ENCODE measurements at regions not wholly inside any gene's neighbourhood (a gene's known extent, or its start where the extent isn't known, plus 50 kb on each side); places are given as distances from the start of the nearest gene placed in this dataset.

GRCh38 chr4:128524311-128524710 is 236.7 kb upstream of the PGRMC2 start:
- no peak for DNase-seq

DNA sequence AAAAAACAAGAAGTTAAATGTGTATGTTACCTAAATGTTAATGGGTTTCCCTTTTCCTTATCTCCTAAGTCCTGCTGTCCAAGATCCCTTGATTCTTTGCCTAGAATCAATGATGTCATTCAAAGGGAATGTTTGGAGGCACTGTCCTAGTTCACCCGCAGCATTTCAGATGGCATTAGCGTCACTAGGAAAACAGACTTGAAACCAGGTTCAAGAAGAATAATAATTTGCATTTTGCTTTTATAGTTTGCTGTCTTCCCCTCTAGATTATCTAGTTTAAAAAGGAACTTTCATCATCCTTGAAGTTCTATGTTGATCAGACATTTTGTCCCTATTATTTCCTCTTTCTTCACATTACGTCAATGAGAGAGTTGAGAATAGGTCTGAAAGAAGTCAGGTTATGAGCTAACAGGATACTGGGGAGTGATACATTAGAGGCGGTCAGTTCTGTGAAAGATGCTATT is 234.1 kb upstream of the PGRMC2 start:
- DNase-seq: no peak

DNA sequence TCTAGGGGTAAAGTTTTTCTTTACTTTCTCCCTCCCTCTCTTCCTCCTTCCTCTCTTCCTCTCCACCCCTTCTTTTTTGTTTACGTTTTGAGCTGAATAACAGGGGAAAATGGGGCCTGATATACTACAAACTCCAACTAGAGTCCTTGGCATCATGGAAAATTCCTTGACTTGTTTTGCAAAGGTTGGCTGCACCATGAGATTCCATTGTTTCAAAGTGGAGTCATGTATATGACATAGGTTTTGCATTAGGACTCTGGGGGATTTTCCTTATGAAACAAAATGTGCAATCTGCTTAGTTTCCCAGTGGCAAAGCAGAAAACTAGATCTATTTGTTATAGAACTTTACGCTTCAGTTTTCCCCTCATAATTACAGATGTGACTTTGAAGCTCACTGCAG is 233.5 kb upstream of the PGRMC2 start:
- no peak for DNase-seq

DNA sequence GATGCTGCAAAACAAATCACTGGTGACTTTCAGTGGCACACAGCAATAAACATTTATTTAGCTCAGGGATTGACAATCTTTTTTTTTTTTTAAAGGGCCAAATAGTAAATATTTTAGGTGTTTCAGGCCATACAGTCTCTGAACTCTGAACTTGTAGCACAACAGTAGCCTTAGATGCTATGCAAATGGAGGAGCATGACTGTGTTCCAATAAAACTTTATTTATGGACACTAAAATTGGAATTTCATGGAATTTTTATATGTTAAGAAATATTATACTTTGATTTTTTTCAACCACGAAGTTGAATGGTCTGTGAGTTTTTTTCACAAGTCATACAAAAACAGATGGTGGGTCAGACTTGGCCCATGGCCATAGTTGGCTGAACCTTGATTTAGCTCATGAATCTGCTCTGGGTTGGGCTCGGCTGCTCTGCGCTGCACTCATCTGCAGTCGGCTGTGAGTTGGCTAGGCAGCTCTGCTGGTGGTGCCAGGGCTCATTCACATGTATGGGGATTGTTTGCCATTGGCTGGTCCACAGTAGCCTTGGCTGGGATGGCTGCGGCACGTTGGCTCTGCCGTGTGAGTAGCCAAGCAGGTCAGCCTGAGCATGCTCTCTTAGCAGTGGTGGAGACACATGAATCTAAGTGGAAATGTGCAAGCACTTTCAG is 231.7 kb upstream of the PGRMC2 start:
- DNase-seq: no peak

- no peak for DNase-seq
These were observed 230.3 kb upstream of the PGRMC2 start for GRCh38 chr4:128517739-128518510.

DNA sequence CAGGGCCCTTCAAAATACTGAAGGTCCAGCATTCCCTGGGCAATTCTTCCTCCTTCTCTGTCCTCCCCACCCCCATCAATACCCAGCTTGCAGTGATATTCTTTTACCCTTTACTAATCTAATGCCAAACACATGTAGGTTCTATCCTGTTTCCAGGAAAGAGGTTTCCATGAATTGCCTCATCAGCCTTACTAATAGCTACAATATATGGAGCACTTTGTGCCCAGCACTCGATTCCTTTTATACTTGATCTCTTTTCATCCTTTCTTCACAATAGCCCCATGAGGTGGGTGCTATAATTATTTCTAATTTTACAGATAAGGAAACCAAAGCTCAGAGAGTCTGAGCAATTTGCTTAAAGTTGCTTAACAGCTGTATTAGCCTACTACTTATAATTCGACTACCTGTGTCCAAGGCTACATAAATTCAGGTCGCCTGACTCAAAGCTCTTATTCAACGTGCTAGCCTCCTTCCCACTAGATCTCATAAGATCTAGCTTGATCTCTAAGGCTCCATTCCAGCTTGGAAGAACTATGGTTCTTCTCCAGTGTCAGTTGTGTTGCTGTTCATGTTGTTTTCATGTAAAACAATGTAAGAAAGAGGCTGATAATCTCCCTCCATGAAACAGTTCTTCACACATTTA is 229.6 kb upstream of the PGRMC2 start:
- DNase-seq: no peak

- no peak for DNase-seq
These were observed 228.8 kb upstream of the PGRMC2 start for GRCh38 chr4:128516301-128516969.

GRCh38 chr4:128513664-128514484 is 226.3 kb upstream of the PGRMC2 start:
- no peak for DNase-seq

- DNase-seq: no peak
These were observed 225.2 kb upstream of the PGRMC2 start for GRCh38 chr4:128512767-128513322.

GRCh38 chr4:128512161-128512560 is 224.5 kb upstream of the PGRMC2 start:
- DNase-seq: no peak

- DNase-seq: no peak
These were observed 223.2 kb upstream of the PGRMC2 start for GRCh38 chr4:128510850-128511249.

- no peak for DNase-seq
These were observed 215.4 kb upstream of the PGRMC2 start for GRCh38 chr4:128502818-128503527.

DNA sequence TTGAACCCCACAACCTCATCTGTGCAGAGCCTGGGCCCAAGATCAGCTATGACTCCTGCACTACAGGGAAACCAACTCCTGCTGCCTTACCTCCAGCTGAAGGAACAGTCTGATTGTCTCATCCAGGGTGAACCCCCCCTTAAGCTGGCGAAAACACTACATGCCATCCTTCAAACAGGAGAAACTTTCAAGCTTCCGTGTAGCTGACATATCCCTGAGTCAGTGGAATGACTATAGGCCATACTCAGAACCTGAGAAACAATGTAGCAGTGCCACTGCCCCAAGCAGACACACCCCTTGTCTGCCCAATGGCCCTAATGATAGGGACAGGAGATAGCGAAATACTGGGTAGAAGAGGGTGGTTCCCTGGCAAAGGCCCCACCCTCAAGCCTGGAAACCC is 213.6 kb upstream of the PGRMC2 start:
- no peak for DNase-seq

DNA sequence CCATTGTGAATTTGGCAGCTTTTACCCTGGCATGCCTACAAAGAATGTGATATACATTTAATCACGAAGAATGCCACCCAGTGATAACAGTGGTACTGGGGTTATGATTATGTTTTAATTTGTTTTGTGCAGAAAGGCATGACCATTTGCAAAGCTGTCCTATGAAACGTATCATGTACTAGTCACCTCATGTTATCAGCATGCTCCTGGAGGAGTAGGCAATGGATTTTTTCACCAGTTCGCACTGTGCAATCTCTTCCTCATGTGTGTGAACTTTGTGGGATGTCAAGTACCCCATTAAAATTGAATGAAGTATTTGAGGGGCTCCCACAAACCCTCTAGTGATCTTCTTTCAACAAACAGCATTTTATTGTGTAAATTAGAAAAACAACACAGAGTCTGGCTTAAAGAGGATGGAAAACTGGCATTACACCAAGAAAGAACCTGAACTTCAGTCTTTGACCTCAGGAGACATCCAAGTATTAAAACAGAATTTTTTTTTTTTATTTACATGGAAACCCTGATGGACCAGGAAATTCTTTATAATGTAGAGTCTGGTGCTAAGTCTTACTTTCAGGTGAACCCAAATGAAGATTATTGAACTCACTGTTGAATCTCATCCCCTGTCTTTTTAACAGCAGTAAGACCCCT is 200.6 kb upstream of the PGRMC2 start:
- DNase-seq: no peak

- no peak for DNase-seq
These were observed 197.3 kb upstream of the PGRMC2 start for GRCh38 chr4:128484896-128485295.

- no peak for DNase-seq
These were observed 196.2 kb upstream of the PGRMC2 start for GRCh38 chr4:128483816-128484215.

- no peak for DNase-seq
These were observed 195.4 kb upstream of the PGRMC2 start for GRCh38 chr4:128483041-128483440.

GRCh38 chr4:128481752-128482480 is 194.3 kb upstream of the PGRMC2 start:
- DNase-seq: no peak

DNA sequence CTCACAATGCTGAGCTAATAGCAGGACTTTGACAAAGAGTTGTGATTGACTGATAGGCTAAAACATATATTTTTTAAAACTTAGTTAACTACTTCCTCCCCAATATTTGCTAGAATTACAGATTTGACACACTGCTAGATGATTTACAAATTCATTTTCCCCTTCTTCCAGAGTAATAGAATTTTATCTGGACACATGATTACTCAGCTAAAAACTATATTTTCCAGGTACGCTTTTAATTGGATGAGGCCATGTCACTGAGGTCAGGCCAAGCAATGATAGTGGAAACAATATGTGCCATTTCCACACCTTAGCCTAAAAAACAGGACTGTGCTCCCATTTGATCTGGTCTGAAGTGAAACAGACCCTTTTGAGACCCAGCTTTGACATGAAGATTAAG is 193.3 kb upstream of the PGRMC2 start:
- DNase-seq: no peak

- DNase-seq: no peak
These were observed 189.9 kb upstream of the PGRMC2 start for GRCh38 chr4:128477540-128477939.

All from stimulated activated CD4-positive, alpha-beta T cell treated with anti-CD3 and anti-CD28 coated beads, Interleukin-1b, Interleukin-23, amount 100 ng/mL, for 48 hours (primary cell).